GM12892 (cell line): ENCODE measurements at regions not wholly inside any gene's neighbourhood (a gene's known extent, or its start where the extent isn't known, plus 50 kb on each side); places are given as distances from the start of the nearest gene placed in this dataset.

ENCODE experiments used
- DNase-seq: peaks from one replicate; pipeline ENCODE4 v3.0.0; 2011; ENCODE audit not compliant: insufficient read length
- FAIRE-seq: peaks from 2 replicates; lab custom pipeline; 2011; peaks lifted over from hg19 to GRCh38; lab: Jason Lieb, UNC
- POLR2A ChIP-seq: IDR thresholded peaks from 2 replicates; pipeline ENCODE4 v1.6.1; 2011; ENCODE audit warnings: low read depth, low read length, control low read depth
- POLR2AphosphoS5 ChIP-seq: IDR thresholded peaks from 2 replicates; pipeline ENCODE4 v1.6.1; 2011; ENCODE audit warnings: low read depth, low read length, control low read depth
- TAF1 ChIP-seq: IDR thresholded peaks from 2 replicates; pipeline ENCODE4 v1.6.1; 2011; ENCODE audit warnings: low read depth, mild to moderate bottlenecking, control low read depth, low read length, borderline replicate concordance

- no peak for TF ChIP-seq POLR2A
- no peak for TF ChIP-seq POLR2AphosphoS5
- TF ChIP-seq TAF1, result no peak
- DNase-seq (no peak), FAIRE-seq (no peak)
Observed at GRCh38 chr4:137468836-137469235, 63.5 kb downstream of the PCDH18 start.

GRCh38 chr4:137467537-137467936 is 64.8 kb downstream of the PCDH18 start:
- FAIRE-seq (no peak), DNase-seq (no peak)
- TF ChIP-seq POLR2AphosphoS5 (no peak), TAF1 (no peak), POLR2A (no peak)

GRCh38 chr4:137463377-137464003 is 68.8 kb downstream of the PCDH18 start:
- DNase-seq (no peak), FAIRE-seq (no peak)
- TF ChIP-seq POLR2A (no peak), TAF1 (no peak), POLR2AphosphoS5 (no peak)

GRCh38 chr4:137455647-137456321 is 76.5 kb downstream of the PCDH18 start:
- TF ChIP-seq POLR2AphosphoS5, result no peak
- TF ChIP-seq POLR2A, result no peak
- no peak for TF ChIP-seq TAF1
- FAIRE-seq (no peak), DNase-seq (no peak)

- DNase-seq (no peak), FAIRE-seq (no peak)
- TF ChIP-seq POLR2A (no peak), POLR2AphosphoS5 (no peak), TAF1 (no peak)
Observed at GRCh38 chr4:137454767-137455166, 77.5 kb downstream of the PCDH18 start.

GRCh38 chr4:137452799-137453198 is 79.5 kb downstream of the PCDH18 start:
- TF ChIP-seq POLR2AphosphoS5, result no peak
- TF ChIP-seq TAF1, result no peak
- no peak for TF ChIP-seq POLR2A
- no peak for DNase-seq
- FAIRE-seq, result no peak

GRCh38 chr4:137451172-137451825 is 81.0 kb downstream of the PCDH18 start:
- FAIRE-seq (no peak), DNase-seq (no peak)
- no peak for TF ChIP-seq POLR2AphosphoS5
- no peak for TF ChIP-seq TAF1
- no peak for TF ChIP-seq POLR2A

GRCh38 chr4:137448402-137448801 is 83.9 kb downstream of the PCDH18 start:
- FAIRE-seq, result no peak
- TF ChIP-seq POLR2A, result no peak
- no peak for TF ChIP-seq TAF1
- TF ChIP-seq POLR2AphosphoS5, result no peak
- no peak for DNase-seq

GRCh38 chr4:137446071-137446470 is 86.2 kb downstream of the PCDH18 start:
- no peak for TF ChIP-seq TAF1
- no peak for TF ChIP-seq POLR2AphosphoS5
- TF ChIP-seq POLR2A, result no peak
- FAIRE-seq, result no peak
- DNase-seq, result no peak

GRCh38 chr4:137443031-137443800 is 89.1 kb downstream of the PCDH18 start:
- TF ChIP-seq POLR2AphosphoS5, result no peak
- no peak for TF ChIP-seq POLR2A
- no peak for TF ChIP-seq TAF1
- DNase-seq (no peak), FAIRE-seq (no peak)

GRCh38 chr4:137432446-137433311 is 99.6 kb downstream of the PCDH18 start:
- no peak for DNase-seq
- no peak for FAIRE-seq
- TF ChIP-seq TAF1, result no peak
- TF ChIP-seq POLR2AphosphoS5, result no peak
- TF ChIP-seq POLR2A, result no peak
